GM18511 (cell line): ENCODE measurements at regions not wholly inside any gene's neighbourhood (a gene's known extent, or its start where the extent isn't known, plus 50 kb on each side); places are given as distances from the start of the nearest gene placed in this dataset.

ENCODE experiments used
- ATAC-seq: cut with Tn5 transposase; IDR thresholded peaks from one replicate; pipeline ENCODE4 v1.9.1; 2021; ENCODE audit warnings: mild to moderate bottlenecking, moderate library complexity; ENCODE audit not compliant: unreplicated experiment

DNA sequence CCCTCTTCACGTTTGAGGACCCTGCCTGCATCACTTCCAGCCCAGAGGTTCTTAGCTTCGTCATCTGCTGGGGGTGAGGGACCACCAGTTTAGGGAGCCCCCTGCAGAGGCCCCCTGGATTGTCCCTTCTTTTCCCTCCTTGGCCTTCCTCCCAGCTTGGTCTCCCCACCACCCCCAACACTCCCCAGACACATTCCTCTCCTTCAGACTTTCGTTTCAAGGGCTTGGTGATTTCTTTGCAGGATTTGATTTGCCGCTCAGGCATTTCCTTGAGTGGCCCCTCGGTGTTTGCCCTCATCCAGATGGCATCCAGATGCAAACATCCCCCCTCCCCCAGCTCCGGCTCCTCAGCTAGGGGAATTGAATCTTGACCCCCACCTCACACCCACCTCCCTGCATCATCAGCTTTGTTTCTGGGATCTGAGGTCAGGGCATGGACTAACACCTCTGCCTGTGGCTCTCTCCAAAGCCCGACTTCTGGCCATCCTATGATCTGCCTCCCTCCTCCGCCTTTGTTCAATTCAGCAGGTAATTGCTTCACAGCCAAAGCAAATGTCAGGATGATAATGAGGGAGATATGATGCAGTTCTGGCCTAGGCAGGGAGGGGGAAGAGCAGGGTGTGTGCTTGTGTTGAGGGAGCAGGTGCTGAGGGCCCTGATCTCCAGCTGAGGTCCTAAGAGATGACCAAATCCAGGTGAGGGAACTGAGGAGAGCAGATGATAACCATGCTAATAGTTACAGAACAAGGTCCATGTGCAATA, 141.5 kb downstream of the VEGFA start:
- no peak for ATAC-seq

- no peak for ATAC-seq
These were observed 140.8 kb downstream of the VEGFA start for GRCh38 chr6:43910638-43911353.

GRCh38 chr6:43910149-43910637, 140.2 kb downstream of the VEGFA start:
- ATAC-seq, result no peak

DNA sequence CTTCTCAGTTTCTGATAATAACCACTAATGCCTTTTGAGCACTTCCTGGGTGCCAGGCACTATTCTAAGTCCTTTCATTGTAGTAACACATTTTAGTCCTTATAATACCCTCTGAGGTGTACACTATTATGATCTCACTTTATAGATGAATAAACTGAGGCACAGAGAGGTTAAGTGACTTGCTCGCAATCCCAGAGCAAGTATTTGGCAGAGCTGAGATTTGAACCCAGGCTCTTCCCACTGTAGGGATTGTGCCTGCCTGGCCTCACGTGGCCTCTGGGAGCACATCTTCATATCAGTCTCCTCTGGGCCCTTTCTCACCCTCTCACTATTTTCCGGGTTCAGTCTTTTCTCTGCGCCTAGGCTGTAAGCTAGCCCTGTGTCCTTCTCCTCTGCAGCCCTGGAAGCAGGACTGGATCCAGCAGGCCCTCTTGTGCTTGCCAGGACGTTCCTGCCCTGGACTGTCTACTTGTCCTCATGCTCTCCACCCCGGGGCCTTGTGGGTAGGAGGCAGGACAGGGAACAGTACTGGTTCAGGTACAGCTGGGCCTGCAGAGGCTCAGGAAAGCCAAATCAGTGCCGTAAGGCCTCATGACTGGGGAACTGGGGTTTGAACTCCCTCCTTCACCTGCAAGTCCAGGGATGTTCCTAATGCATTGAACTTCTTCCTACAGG, 139.6 kb downstream of the VEGFA start:
- no peak for ATAC-seq

- no peak for ATAC-seq
These were observed 137.9 kb downstream of the VEGFA start for GRCh38 chr6:43907789-43908472.

GRCh38 chr6:43907312-43907711, 137.3 kb downstream of the VEGFA start:
- ATAC-seq, result no peak

GRCh38 chr6:43904311-43905123, 134.5 kb downstream of the VEGFA start:
- no peak for ATAC-seq

GRCh38 chr6:43903739-43904290, 133.8 kb downstream of the VEGFA start:
- ATAC-seq, result no peak

- ATAC-seq, result no peak
These were observed 131.8 kb downstream of the VEGFA start for GRCh38 chr6:43901733-43902230.

DNA sequence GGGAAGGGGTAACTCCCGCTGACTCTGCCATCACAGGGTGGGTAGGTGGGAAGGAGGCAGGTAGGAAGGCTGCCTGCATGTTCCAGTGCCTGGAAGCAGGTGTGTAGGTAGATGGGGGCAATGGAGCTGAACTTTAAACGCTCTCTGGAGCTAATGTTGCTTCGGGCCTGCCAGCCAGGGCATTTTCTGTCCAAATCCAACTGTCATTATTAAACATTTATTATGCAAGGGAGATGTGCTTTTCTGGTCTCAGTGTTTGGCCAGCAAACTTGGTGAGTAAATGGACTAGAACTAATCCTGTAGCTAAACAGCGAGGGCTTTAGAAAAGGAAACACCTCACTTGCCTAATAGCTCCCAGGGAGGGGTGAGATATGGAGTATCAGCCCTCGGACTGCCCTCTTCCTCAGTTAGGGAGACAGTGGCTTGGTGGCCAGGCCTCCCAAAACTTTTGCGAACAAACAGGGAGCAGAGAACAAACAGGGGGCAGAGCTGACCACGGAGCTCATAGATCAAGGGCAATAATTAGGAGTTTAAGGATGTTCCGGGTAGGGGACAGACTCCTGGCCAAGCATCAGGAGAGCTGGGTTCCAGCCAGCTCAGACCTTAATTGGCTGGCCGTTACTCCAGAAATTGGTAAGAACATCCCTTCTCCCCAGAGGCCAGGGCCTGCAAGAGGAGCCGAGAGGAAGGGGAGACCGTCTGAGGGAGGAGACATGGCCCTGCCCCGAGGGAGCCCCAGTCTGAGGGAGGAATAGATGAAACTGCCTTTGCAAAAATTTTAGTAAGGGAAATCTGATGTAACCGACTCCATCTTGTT, 131.1 kb downstream of the VEGFA start:
- no peak for ATAC-seq

GRCh38 chr6:43900560-43900915, 130.5 kb downstream of the VEGFA start:
- ATAC-seq, result no peak

DNA sequence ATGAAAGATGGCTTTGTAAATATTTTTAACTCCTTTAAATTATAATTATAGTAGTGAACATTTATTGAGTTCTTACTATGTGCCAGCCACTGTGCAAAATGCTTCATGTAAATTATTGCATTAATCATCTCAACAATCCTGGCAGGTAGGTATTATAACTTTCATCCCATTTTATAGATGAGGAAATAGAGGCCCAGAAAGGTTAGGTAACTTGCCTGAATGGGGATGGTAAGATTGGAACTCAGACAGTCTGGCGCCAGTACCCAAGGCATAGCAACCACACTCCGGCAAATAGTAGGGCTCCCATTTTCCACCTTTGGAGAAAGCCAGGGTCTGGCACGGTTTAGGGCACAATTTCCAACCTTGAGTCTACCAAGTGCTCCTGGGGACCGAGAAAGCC, 129.8 kb downstream of the VEGFA start:
- ATAC-seq, result no peak

DNA sequence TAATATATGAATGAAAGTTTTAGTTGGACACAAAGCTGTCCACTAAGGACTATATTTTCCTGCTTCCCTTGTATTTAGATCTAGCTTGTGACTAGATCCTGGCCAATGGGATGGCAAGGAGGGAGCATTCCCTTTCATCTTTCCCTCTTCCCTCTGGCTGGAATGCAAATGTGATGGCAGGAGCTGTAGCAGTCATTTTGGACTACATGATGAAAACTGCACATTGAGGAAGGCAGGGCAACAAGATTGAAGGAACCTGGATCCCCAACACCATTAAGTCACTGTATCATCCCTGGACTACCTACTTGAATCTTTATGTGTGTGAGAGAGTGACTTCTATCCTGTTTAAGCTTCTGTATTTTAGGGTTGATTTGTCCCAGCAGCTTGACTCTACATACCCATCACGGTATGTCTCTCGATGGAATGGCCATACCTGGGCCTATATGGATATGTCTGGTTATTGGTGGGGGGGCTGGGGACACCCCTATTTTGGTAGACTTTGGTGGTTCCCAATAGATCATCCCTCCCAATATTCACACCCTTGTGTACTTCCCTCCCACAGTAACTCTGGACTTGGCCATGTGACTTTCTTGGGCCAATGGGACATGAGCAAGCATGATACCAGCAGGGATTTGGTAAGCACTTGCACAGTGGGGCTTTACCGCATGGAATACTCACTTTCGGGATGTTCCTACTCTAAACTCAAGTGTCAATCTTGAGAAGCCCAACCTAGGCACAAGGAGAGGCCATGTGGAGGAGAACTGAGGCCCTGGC, 128.5 kb downstream of the VEGFA start:
- no peak for ATAC-seq

GRCh38 chr6:43897571-43898302, 127.7 kb downstream of the VEGFA start:
- ATAC-seq, result no peak

GRCh38 chr6:43896329-43897255, 126.6 kb downstream of the VEGFA start:
- ATAC-seq, result no peak

DNA sequence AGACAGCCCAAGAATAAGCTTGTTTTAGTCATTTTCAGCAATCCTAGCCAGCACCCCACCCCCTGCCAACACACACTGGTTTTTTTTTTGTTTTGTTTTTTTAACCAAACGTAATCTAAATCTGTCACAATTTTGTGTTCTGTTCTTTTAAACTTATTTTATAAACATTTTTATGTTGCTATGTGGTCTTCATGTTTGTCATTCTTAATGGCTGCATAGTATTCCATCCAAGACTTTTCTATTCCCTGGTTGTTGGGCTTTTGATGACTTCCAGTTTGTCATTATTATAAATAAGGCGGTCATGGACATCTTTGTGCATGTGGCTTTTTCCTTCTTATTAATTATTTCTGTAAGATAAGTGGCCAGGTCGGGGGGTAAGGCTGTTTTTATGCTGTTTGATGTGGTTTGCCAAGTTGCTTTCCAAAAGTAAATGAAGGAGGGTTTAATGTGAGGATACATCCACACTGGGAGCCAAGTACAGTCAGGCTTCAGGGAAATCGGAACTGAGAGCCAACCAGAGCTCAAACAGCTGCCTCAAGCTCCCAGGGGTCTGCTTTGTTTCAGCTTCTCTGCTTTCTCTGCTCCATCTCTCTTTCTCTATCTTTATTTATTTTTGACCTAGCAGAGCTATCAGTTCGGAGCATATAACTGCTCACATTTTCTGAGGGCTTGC, 125.8 kb downstream of the VEGFA start:
- no peak for ATAC-seq
